Karpas-422 (cell line): ENCODE measurements at regions not wholly inside any gene's neighbourhood (a gene's known extent, or its start where the extent isn't known, plus 50 kb on each side); places are given as distances from the start of the nearest gene placed in this dataset.

Experiments
- DNase-seq: peaks from one replicate; pipeline ENCODE4 v3.0.0-alpha.2; 2015
- H2AFZ ChIP-seq: fragments of 200-600 bp; sonication (generic); 2 replicates; pipeline ENCODE4 v1.6.1; 2014; ENCODE audit warnings: antibody characterized with exemption, low read length, mixed read lengths
- H3K27ac ChIP-seq: fragments of 200-600 bp; sonication (generic); 2 replicates; pipeline ENCODE4 v1.5.1; 2014; ENCODE audit warnings: mild to moderate bottlenecking, low read length, moderate library complexity
- H3K27me3 ChIP-seq: fragments of 200-600 bp; sonication (generic); 2 replicates; pipeline ENCODE4 v1.6.1; 2014; ENCODE audit warnings: low read length, mixed read lengths
- H3K36me3 ChIP-seq: fragments of 200-600 bp; sonication (generic); 2 replicates; pipeline ENCODE4 v1.6.1; 2014; ENCODE audit warnings: low read length, mixed read lengths; ENCODE audit not compliant: insufficient read depth
- H3K4me1 ChIP-seq: fragments of 200-600 bp; sonication (generic); 2 replicates; pipeline ENCODE4 v1.6.1; 2014; ENCODE audit warnings: mild to moderate bottlenecking, low read length, mixed read lengths
- H3K4me2 ChIP-seq: fragments of 200-600 bp; sonication (generic); 2 replicates; pipeline ENCODE4 v1.6.1; 2014; ENCODE audit warnings: low read length, low read depth, mild to moderate bottlenecking; ENCODE audit not compliant: poor library complexity, severe bottlenecking
- H3K4me3 ChIP-seq: fragments of 200-600 bp; sonication (generic); 2 replicates; pipeline ENCODE4 v1.5.1; 2014; ENCODE audit warnings: mild to moderate bottlenecking, antibody characterized with exemption, low read length, mixed read lengths
- H3K79me2 ChIP-seq: fragments of 200-600 bp; sonication (generic); 2 replicates; pipeline ENCODE4 v1.6.1; 2014; ENCODE audit warnings: mild to moderate bottlenecking, low read length, mixed read lengths
- H3K9ac ChIP-seq: fragments of 200-600 bp; sonication (generic); 2 replicates; pipeline ENCODE4 v1.6.0; 2014; ENCODE audit warnings: low read length
- H3K9me2 ChIP-seq: fragments of 200-600 bp; sonication (generic), shearing (Covaris generic); replicated peaks from 2 replicates; pipeline ENCODE4 v1.6.0; 2014; ENCODE audit warnings: mild to moderate bottlenecking, low read length, moderate library complexity; ENCODE audit not compliant: insufficient read depth
- H3K9me3 ChIP-seq: fragments of 300-700, 200-600 bp; sonication (generic); 2 replicates; pipeline ENCODE4 v1.6.1; 2014; ENCODE audit warnings: low read length, mixed read lengths
- H4K20me1 ChIP-seq: fragments of 200-600 bp; sonication (generic); 2 replicates; pipeline ENCODE4 v1.6.1; 2014; ENCODE audit warnings: mild to moderate bottlenecking, antibody characterized with exemption, low read length, low read depth; ENCODE audit not compliant: insufficient read depth

DNA sequence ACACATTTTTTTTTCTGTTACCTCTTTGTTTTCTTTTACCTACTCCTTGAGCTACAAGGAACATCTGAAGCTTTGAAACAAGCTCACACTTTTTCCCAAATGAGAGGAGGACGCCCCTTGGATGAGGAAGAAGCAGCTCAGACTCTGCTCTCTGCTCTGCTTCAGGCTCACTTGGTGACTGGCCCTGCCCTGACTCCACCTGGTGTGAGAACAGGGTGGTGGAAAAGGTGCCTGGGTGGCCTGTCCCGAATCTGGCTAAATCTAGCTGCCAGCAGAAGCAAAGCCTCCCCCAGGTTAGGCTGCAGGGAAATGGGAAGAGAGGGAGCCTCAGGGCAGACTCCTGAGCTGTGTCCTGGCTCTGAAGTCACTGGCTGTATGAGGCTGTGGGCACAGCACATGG is 68.0 kb upstream of the CEACAM8 start:
- Histone ChIP-seq H3K4me2 (no peak overlapping the region), H3K9me3 (no peaks in the 10 kb centered on the region), H3K4me1 (no peaks in the 10 kb centered on the region), H3K9me2 (no peaks in the 10 kb centered on the region), H3K36me3 (no peaks in the 10 kb centered on the region), H3K9ac (no peak overlapping the region), H3K27ac (no peak overlapping the region), H2AFZ (no peak overlapping the region), H3K27me3 (no peaks in the 10 kb centered on the region), H3K4me3 (no peak overlapping the region), H3K79me2 (no peaks in the 10 kb centered on the region), H4K20me1 (no peaks in the 10 kb centered on the region)
- no peak for DNase-seq

DNA sequence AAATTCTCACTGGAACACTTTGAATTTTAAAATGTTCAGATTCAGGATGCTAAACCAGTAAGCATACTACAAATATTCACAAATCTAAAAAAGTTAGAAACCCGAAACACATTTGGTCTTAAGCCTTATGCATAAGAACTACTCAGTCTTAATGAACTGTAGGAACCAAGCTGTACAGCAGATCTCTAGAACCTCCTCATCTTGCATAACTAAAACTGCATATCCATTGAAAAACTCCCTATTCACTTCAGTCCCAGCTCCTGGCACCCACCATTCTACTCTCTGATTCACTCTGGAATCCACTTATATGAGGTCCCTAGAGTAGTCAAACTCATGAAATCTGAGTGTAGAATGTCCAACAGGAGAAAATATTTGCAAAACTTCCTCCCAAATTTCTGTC is 65.6 kb upstream of the CEACAM8 start:
- Histone ChIP-seq H4K20me1 (no peaks in the 10 kb centered on the region), H3K4me2 (no peak overlapping the region), H3K4me3 (no peak overlapping the region), H3K9me3 (no peaks in the 10 kb centered on the region), H3K27me3 (no peaks in the 10 kb centered on the region), H3K36me3 (no peaks in the 10 kb centered on the region), H3K79me2 (no peaks in the 10 kb centered on the region), H3K9ac (no peak overlapping the region), H3K4me1 (no peaks in the 10 kb centered on the region), H3K9me2 (no peaks in the 10 kb centered on the region), H3K27ac (no peak overlapping the region), H2AFZ (no peak overlapping the region)
- no peak for DNase-seq

DNA sequence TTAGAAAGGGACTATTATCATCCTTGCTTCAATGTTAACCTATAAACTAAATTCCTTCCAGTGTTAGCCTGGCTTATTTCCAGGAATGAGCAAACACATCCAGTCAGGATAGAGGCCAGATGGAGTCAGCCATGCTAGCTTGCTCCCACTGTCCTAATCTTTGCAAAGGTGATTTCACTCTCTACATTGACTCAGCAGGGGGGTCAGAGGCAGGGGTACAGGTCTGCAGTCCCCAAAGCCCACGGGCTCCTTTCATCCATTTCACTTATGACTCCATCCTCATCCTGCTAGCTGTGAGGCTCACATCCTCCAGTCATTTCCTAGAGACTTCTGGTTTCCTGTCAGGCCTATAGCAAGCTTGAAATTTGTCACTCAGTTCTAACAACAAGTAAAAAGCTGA is 63.4 kb upstream of the CEACAM8 start:
- H3K9me2 ChIP-seq: no peaks in the 10 kb centered on the region
- no peak overlapping the region for H3K4me3 ChIP-seq
- no peaks in the 10 kb centered on the region for H3K79me2 ChIP-seq
- H3K36me3 ChIP-seq: no peaks in the 10 kb centered on the region
- no peaks in the 10 kb centered on the region for H3K27me3 ChIP-seq
- no peaks in the 10 kb centered on the region for H3K9me3 ChIP-seq
- no peak for DNase-seq
- H2AFZ ChIP-seq: no peak overlapping the region
- no peak overlapping the region for H3K9ac ChIP-seq
- no peak overlapping the region for H3K4me2 ChIP-seq
- H4K20me1 ChIP-seq: no peaks in the 10 kb centered on the region
- H3K4me1 ChIP-seq: no peaks in the 10 kb centered on the region
- no peak overlapping the region for H3K27ac ChIP-seq

DNA sequence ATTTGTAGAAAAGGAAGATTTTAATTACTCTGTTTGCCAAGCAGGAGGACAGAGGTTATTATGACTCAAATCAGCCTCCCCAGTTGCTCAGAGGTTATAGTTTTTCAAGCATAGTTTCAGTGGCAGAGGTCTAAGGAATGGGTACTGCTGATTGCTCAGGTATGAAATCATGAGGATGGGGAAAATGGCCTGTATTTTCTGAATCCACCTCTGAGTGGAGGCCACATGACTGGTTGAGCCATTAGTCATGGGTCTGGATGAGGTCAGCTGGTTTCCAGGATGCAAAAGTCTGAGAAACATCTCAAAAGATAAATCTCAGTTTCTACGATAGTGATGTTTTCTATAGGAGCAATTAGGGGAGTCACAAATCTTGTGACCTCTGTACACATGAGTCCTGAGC is 62.8 kb upstream of the CEACAM8 start:
- H3K9ac ChIP-seq: no peak overlapping the region
- no peaks in the 10 kb centered on the region for H3K36me3 ChIP-seq
- H3K9me3 ChIP-seq: no peaks in the 10 kb centered on the region
- H2AFZ ChIP-seq: no peak overlapping the region
- H3K79me2 ChIP-seq: no peaks in the 10 kb centered on the region
- H3K4me2 ChIP-seq: no peak overlapping the region
- H4K20me1 ChIP-seq: no peaks in the 10 kb centered on the region
- H3K4me1 ChIP-seq: no peaks in the 10 kb centered on the region
- H3K27me3 ChIP-seq: no peaks in the 10 kb centered on the region
- DNase-seq: no peak
- no peaks in the 10 kb centered on the region for H3K9me2 ChIP-seq
- no peak overlapping the region for H3K27ac ChIP-seq
- no peak overlapping the region for H3K4me3 ChIP-seq

DNA sequence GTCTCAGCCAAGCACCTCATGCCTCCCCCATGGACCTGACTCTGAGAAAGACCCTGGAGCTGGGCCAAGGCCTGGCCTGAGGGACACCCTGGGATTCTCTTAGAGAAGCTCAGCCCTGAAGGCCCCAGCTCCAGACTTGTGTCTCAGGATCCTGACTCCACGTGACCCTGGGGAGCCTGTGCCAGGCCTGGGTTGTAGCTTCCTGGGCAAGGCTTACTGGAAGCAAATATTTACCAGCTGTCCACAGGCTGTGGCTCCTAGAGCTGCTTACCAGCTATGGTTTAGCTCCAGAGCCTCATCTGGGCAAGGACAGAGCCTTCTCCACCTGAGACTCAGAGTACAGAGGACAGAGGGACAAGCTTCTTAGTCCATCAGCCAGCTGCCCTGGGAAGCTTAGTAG is 61.0 kb upstream of the CEACAM8 start:
- H3K27ac ChIP-seq: no peak overlapping the region
- H3K27me3 ChIP-seq: no peaks in the 10 kb centered on the region
- no peaks in the 10 kb centered on the region for H4K20me1 ChIP-seq
- DNase-seq: no peak
- no peaks in the 10 kb centered on the region for H3K36me3 ChIP-seq
- no peak overlapping the region for H3K4me3 ChIP-seq
- H3K9me3 ChIP-seq: no peaks in the 10 kb centered on the region
- no peaks in the 10 kb centered on the region for H3K79me2 ChIP-seq
- H2AFZ ChIP-seq: no peak overlapping the region
- no peak overlapping the region for H3K4me2 ChIP-seq
- no peak overlapping the region for H3K9ac ChIP-seq
- no peaks in the 10 kb centered on the region for H3K4me1 ChIP-seq
- H3K9me2 ChIP-seq: no peaks in the 10 kb centered on the region

DNA sequence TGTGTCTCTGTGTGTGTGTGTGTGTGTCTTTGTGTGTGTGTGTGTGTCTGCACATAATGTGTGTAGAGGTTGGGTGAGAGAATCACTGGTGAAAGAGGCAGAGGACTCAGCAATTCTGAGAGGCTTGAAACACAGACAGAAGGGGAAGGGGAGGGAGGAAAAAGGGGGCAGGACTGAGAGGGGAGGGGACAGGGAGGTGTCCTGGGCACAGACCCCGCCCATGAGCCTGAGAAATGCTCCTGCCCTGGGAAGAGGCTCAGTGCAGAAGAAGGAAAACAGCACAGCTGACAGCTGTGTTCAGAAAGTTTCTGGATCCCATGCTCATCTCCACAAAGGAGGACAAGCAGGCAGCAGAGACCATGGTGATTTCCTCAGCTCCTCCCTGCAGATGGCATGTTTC is 59.1 kb upstream of the CEACAM8 start:
- no peaks in the 10 kb centered on the region for H3K79me2 ChIP-seq
- H2AFZ ChIP-seq: no peak overlapping the region
- no peak overlapping the region for H3K4me3 ChIP-seq
- H3K36me3 ChIP-seq: no peaks in the 10 kb centered on the region
- DNase-seq: peak; percentile 38
- H3K4me1 ChIP-seq: no peaks in the 10 kb centered on the region
- no peak overlapping the region for H3K4me2 ChIP-seq
- H3K9ac ChIP-seq: no peak overlapping the region
- no peaks in the 10 kb centered on the region for H4K20me1 ChIP-seq
- H3K9me2 ChIP-seq: no peaks in the 10 kb centered on the region
- H3K27me3 ChIP-seq: no peaks in the 10 kb centered on the region
- no peak overlapping the region for H3K27ac ChIP-seq
- H3K9me3 ChIP-seq: no peaks in the 10 kb centered on the region

DNA sequence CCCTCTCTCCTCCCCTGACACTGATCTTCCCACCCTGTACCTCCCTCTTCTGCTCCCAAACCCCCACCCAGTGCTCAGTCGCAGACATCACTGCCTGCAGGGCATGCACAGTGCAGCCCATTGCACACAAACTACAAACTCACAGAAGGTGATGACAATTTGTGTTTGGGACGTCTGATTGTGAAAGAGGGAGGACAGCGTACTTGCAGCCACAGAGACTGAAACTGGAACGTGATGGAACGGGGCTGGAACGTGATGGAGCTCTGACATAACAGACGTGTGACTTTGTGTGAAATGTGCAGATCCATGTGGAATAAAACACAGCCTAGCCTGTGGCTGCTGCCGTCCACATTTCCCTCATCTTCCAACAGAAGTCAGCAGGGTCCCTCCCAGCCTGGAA is 57.3 kb upstream of the CEACAM8 start:
- no peak overlapping the region for H3K4me2 ChIP-seq
- DNase-seq: peak; percentile 19
- no peaks in the 10 kb centered on the region for H3K9me3 ChIP-seq
- no peak overlapping the region for H3K9ac ChIP-seq
- peaks cover 5% of the 10 kb centered on the region for H3K4me1 ChIP-seq
- no peaks in the 10 kb centered on the region for H3K27me3 ChIP-seq
- no peak overlapping the region for H3K4me3 ChIP-seq
- H2AFZ ChIP-seq: no peak overlapping the region
- no peaks in the 10 kb centered on the region for H3K9me2 ChIP-seq
- no peaks in the 10 kb centered on the region for H3K79me2 ChIP-seq
- no peaks in the 10 kb centered on the region for H4K20me1 ChIP-seq
- H3K36me3 ChIP-seq: no peaks in the 10 kb centered on the region
- no peak overlapping the region for H3K27ac ChIP-seq
